ENCODE measurements at regions not wholly inside any gene's neighbourhood (a gene's known extent, or its start where the extent isn't known, plus 50 kb on each side); places are given as distances from the start of the nearest gene placed in this dataset.

DNA sequence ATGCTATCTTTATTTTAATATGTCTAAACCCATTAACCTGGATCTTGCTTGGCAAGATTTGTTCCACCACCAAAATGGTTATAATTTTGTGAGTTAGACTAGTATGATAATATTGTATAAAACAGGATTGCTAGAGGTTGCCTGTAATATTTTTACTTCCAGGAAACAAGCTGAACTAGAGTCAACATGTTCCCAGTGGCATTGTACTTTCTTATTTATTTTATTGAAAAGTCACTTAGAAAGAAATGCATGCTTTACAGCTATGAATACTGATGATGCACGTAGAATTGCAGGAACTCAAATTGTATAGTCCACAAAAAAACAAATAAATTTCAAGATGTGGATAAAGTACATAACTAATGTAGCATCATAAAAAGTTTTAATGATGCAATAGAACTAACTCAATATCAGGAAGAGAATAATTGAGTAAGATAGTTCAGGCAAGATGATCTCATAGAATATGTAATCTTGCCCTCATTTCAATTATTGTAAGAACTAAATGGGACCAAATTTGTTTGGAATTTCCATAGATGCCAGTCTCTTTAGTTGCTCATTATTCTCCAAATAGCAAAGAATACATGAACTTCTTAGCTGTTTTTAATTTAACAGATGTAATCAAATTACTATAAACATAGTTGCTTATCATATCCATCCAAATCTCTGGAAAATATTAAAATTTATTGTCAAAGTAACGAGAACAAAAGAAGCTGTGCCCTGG lies 451.8 kb downstream of the COL12A1 start:
- DNase-seq (ENCODE audit: low read depth): no peak
- H3K4me3 ChIP-seq (ENCODE audit: low read depth, low read length): no peak overlapping the region
- TF ChIP-seq, protein P1, sequence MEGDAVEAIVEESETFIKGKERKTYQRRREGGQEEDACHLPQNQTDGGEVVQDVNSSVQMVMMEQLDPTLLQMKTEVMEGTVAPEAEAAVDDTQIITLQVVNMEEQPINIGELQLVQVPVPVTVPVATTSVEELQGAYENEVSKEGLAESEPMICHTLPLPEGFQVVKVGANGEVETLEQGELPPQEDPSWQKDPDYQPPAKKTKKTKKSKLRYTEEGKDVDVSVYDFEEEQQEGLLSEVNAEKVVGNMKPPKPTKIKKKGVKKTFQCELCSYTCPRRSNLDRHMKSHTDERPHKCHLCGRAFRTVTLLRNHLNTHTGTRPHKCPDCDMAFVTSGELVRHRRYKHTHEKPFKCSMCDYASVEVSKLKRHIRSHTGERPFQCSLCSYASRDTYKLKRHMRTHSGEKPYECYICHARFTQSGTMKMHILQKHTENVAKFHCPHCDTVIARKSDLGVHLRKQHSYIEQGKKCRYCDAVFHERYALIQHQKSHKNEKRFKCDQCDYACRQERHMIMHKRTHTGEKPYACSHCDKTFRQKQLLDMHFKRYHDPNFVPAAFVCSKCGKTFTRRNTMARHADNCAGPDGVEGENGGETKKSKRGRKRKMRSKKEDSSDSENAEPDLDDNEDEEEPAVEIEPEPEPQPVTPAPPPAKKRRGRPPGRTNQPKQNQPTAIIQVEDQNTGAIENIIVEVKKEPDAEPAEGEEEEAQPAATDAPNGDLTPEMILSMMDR (conservative IDR thresholded peaks at IDR 0.05; ENCODE audit: low read depth, low read length): no peak

DNA sequence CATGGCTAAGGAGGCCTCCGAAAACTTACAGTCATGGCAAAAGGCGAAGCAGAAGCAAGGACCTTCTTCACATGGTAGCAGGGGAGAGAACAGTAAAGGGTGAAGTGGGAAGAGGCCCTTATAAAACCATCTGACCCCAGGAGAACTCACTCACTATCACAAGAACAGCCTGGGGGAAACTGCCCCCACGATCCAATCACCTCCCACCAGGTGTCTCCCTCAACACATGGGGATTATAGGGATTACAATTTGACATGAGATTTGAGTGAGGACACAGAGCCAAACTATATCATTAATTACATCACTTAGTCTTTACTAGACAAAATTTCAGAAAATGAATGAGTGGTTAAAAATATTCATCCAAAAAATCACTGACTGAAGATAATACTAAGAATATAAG lies 453.6 kb downstream of the COL12A1 start:
- H3K4me3 ChIP-seq (ENCODE audit: low read depth, low read length): no peak overlapping the region
- DNase-seq (ENCODE audit: low read depth): no peak
- TF ChIP-seq, protein P1 (conservative IDR thresholded peaks at IDR 0.05; ENCODE audit: low read depth, low read length): peak; percentile 56

DNA sequence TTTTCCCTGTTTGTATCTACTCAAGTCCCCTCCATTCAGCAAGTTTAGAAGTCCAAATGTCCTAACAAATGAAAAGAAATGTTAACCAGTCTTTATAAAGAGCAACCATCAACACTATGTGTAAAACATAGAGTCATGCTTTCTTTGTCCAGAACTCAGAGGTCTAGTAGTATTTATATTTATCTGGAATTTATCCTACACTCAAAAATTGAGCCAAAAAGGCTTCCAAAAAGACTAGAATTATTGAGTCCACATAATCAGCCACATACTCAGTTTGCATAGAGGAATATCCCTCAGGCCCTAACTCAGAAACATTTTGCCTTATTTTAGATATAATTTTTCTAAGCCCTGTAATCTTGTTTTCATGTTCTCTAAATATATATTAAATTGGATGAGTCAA lies 455.0 kb downstream of the COL12A1 start:
- DNase-seq (ENCODE audit: low read depth): no peak
- TF ChIP-seq, protein P1 (conservative IDR thresholded peaks at IDR 0.05; ENCODE audit: low read depth, low read length): no peak
- no peak overlapping the region for H3K4me3 ChIP-seq (ENCODE audit: low read depth, low read length)

DNA sequence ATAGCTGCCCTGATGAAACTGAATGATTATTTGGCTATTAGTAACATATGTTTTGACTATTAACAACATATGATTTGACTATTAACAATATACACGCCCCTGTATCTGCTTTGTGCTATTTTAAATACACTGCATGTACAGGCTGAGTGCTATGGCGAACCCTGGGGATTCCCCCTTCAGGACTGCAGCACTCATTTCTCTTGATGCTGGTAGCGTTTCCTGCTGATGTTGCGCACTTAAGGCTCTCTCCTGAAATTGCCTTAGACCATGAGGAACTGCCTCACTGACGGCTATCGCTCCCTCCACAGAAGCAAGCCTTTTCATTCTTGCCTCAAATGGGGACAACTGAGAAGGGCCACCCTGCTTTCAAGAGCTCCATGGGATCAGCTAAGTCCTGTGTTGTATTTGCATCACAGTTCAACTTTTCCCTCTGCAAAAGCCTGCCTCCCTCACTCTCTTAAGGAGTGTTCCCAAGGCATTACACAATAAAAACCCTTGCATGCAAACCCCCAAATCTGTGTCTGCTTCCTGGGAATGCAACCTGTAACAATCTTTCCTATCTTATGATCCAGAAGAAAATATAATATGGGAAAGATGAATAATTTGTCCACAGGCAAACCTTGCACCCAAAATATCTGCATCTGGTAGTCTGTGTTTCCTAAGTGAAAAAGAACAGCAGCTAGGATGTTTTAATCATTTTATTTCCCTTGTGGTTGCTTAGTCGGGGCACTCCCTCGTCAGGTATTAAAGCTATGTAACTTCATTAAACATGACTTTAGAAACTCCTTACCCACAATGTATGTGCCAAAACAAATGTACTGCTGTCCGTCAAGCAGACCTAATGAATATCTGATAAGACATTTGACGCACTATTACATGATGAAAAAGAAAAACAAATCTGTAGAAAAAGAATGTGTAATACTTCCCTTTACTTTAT lies 456.4 kb downstream of the COL12A1 start:
- no peak for DNase-seq (ENCODE audit: low read depth)
- no peak overlapping the region for H3K4me3 ChIP-seq (ENCODE audit: low read depth, low read length)
- TF ChIP-seq, protein P1 (conservative IDR thresholded peaks at IDR 0.05; ENCODE audit: low read depth, low read length): no peak

DNA sequence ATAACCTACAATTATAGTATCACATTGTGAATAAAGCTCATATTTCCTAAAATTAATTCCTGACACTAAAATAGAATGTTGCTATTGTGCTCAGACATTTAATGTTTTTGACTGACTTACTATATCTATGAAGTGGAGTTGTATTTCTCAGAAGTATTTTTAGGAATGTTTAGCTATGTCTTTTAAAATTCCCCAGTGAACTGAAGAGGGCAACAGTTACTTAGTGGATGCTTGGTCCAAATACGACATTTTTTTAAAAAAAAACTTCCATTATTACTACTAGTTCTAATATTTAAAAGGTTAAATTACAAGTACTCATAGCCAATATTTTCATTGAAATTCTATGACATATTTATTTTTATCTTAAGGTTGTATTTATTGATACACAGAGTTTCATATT lies 460.2 kb downstream of the COL12A1 start:
- TF ChIP-seq, protein P1 (conservative IDR thresholded peaks at IDR 0.05; ENCODE audit: low read depth, low read length): no peak
- no peak overlapping the region for H3K4me3 ChIP-seq (ENCODE audit: low read depth, low read length)
- no peak for DNase-seq (ENCODE audit: low read depth)

DNA sequence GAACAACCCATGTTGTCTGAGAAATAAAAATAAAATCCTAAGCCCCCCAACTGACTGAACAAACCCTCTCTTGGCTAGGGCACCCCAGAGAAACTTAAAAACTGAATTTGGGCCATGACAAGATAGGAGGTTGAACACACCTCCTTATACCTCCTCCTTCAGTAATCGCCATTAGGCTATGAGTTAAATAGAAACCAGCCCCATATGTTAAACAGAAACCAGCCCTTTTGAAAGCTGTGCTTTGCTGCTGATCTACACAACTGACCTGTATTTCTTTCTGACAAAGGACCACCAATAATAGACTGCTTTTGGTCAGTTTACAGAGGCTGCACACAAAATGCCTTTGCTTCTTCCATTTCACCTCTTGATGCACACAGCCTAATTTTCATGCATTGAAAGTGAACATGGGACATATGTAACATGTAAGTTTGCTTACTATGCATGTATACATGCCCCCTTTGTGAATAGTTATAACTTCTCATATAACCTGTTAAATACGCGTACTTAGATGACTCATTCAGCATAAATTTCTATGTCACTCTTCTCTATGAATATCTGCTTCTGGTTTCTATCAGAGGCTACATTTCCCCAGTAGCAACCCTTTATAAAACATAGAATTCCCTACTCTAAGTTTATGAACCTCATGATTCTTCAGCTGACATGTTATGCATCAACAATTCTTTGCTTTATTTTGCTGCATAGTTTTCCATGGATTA lies 462.9 kb downstream of the COL12A1 start:
- DNase-seq (ENCODE audit: low read depth): no peak
- TF ChIP-seq, protein P1 (conservative IDR thresholded peaks at IDR 0.05; ENCODE audit: low read depth, low read length): no peak
- H3K4me3 ChIP-seq (ENCODE audit: low read depth, low read length): no peak overlapping the region
